Panc1 (cell line): ENCODE measurements at regions not wholly inside any gene's neighbourhood (a gene's known extent, or its start where the extent isn't known, plus 50 kb on each side); places are given as distances from the start of the nearest gene placed in this dataset.

ENCODE experiments used
- ATAC-seq: fragments of 200-7000 bp; cut with Tn5 transposase; 2 replicates; pipeline ENCODE4 v1.9.1; 2020; ENCODE audit warnings: mild to moderate bottlenecking, moderate library complexity
- BruUV-seq: library from RNA; stranded (reverse); fragments of 400-500 nt; replicated peaks from 2 replicates; lab custom pipeline; 2021; lab: Mats Ljungman, UMichigan
- CTCF ChIA-PET: fragments of 300-600 bp; sonication (Branson Sonifier 250); formaldehyde crosslinking; loops from one replicate; lab custom pipeline; 2022; ENCODE audit warnings: antibody characterized with exemption; lab: Charles Lee
- POLR2A ChIA-PET: fragments of 300-600 bp; sonication (Branson Sonifier 250); formaldehyde crosslinking; loops from one replicate; lab custom pipeline; 2022; ENCODE audit warnings: antibody characterized with exemption; lab: Charles Lee
- DNase-seq: peaks from one replicate; pipeline ENCODE4 v3.0.0-alpha.2; 2010; ENCODE audit warnings: low read depth, low spot score
- H3K27ac ChIP-seq: 2 replicates; pipeline ENCODE4 v1.5.1; 2011; ENCODE audit warnings: mild to moderate bottlenecking, low read length, inconsistent platforms
- H3K27me3 ChIP-seq: fragments of 200-500 bp; sonication (Bioruptor generic); 2 replicates; pipeline ENCODE4 v1.6.0; 2014; ENCODE audit warnings: low read length, inconsistent platforms; ENCODE audit not compliant: control insufficient read depth, insufficient read depth
- H3K36me3 ChIP-seq: fragments of 200-500 bp; sonication (Bioruptor generic); 2 replicates; pipeline ENCODE4 v1.5.1; 2014; ENCODE audit warnings: inconsistent platforms, mild to moderate bottlenecking, low read length, moderate library complexity; ENCODE audit not compliant: control insufficient read depth, insufficient read depth
- H3K4me1 ChIP-seq: 2 replicates; pipeline ENCODE4 v1.5.1; 2011; ENCODE audit warnings: inconsistent platforms, mild to moderate bottlenecking, low read length, moderate library complexity; ENCODE audit not compliant: control insufficient read depth, insufficient read depth
- H3K4me3 ChIP-seq, 2 experiments: 2 replicates each; pipeline ENCODE4 v1.5.1; 2011 to 2012; ENCODE audit warnings: low read depth in 2 of 2, low read length in 2 of 2, mild to moderate bottlenecking in 2 of 2, inconsistent platforms in 1 of 2, moderate library complexity in 1 of 2
- H3K9me3 ChIP-seq: fragments of 200-500 bp; sonication (Bioruptor generic); 2 replicates; pipeline ENCODE4 v1.5.1; 2014; ENCODE audit warnings: low read depth, mild to moderate bottlenecking, inconsistent platforms, low read length, moderate library complexity; ENCODE audit not compliant: control insufficient read depth, insufficient read depth
- CTCF ChIP-seq: fragments of 450-650 bp; IDR thresholded peaks from 2 replicates; pipeline ENCODE4 v1.5.1; 2017; ENCODE audit warnings: mild to moderate bottlenecking
- POLR2AphosphoS5 ChIP-seq: IDR thresholded peaks from 2 replicates; pipeline ENCODE4 v1.6.1; 2012; ENCODE audit warnings: mild to moderate bottlenecking, low read depth, low read length, moderate library complexity
- REST ChIP-seq, 2 experiments: IDR thresholded peaks; 2 replicates each; pipeline ENCODE4 v1.6.1; 2011 to 2012; ENCODE audit warnings: low read depth in 2 of 2, control low read depth in 1 of 2, low read length in 1 of 2, mild to moderate bottlenecking in 1 of 2, moderate library complexity in 1 of 2; ENCODE audit not compliant: insufficient read depth in 1 of 2
- SIN3A ChIP-seq: IDR thresholded peaks from 2 replicates; pipeline ENCODE4 v1.6.1; 2012; ENCODE audit warnings: low read depth, mild to moderate bottlenecking, low read length, moderate library complexity, borderline replicate concordance; ENCODE audit not compliant: insufficient read depth
- TCF7L2 ChIP-seq: IDR thresholded peaks from 2 replicates; pipeline ENCODE4 v1.6.1; 2011; ENCODE audit warnings: mild to moderate bottlenecking, low read depth, low read length, inconsistent platforms
- in situ Hi-C: cut with HindIII; loops from 2 replicates; pipeline ENCODE4 v1.10.0; 2016; ENCODE audit warnings: low sequenced_read_pairs, low pct_unique_long_range_greater_than_20kb
- intact Hi-C: fragments of 100-400 bp; cut with micrococcal nuclease; formaldehyde crosslinking; loops from one replicate; pipeline ENCODE4 v1.10.0; 2022; ENCODE audit not compliant: unreplicated experiment

DNA sequence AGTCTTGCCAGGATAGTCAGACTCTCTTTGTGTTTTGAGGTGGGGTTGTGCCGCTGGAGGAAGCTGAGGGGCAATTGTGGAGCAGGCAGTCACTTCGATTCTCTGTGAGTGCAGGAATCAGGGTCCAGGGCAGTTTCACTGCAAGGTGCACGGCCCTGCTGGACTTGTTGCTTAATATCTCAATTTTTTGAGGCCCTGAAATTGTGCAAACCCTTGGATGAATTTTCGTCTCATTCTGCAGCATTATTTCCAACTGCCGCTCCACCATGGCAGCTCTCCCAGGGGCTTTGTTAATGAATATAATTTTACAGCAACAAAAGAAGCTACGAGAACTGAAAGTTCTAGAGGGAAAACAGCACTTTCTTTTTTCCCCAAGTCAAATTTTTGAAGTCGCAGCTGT is 531.9 kb downstream of the QKI start:
- in situ Hi-C loops (no loop called here), intact Hi-C loops (no loop called here)
- Histone ChIP-seq H3K27ac (no peak overlapping the region), H3K4me1 (no peaks in the 10 kb centered on the region), H3K9me3 (no peaks in the 10 kb centered on the region), H3K36me3 (no peaks in the 10 kb centered on the region), H3K4me3 (no peak overlapping the region), H3K27me3 (no peaks in the 10 kb centered on the region)
- no peak for DNase-seq
- no peak for ATAC-seq
- no TSS peak for BruUV-seq
- POLR2A ChIA-PET = no interaction called here
- TF ChIP-seq TCF7L2 (no peak), REST (IDR thresholded peaks at IDR 0.05; ENCODE audit: insufficient read depth in 1 of 2, low read depth in 2 of 2, low read length in 1 of 2) (no peak), SIN3A (no peak), POLR2AphosphoS5 (no peak), CTCF (no peak)
- CTCF ChIA-PET = no interaction called here

GRCh38 chr6:163945808-163946207 is 531.3 kb downstream of the QKI start:
- CTCF ChIA-PET = no interaction called here
- Histone ChIP-seq H3K4me1 (no peaks in the 10 kb centered on the region), H3K36me3 (no peaks in the 10 kb centered on the region), H3K4me3 (no peak overlapping the region), H3K27ac (no peak overlapping the region), H3K9me3 (no peaks in the 10 kb centered on the region), H3K27me3 (no peaks in the 10 kb centered on the region)
- POLR2A ChIA-PET = no interaction called here
- in situ Hi-C loops = no loop called here
- DNase-seq (no peak), ATAC-seq (no peak)
- no peak for TF ChIP-seq CTCF
- no peak for TF ChIP-seq SIN3A
- BruUV-seq = no TSS peak
- intact Hi-C loops = no loop called here

GRCh38 chr6:163944897-163945296 is 530.4 kb downstream of the QKI start:
- in situ Hi-C loops = no loop called here
- DNase-seq (no peak), ATAC-seq (no peak)
- no peak for TF ChIP-seq CTCF
- TF ChIP-seq REST (IDR thresholded peaks at IDR 0.05; ENCODE audit: insufficient read depth in 1 of 2, low read depth in 2 of 2, low read length in 1 of 2) = no peak
- no peak for TF ChIP-seq POLR2AphosphoS5
- TF ChIP-seq SIN3A = no peak
- TF ChIP-seq TCF7L2 = no peak
- Histone ChIP-seq H3K27me3 (no peaks in the 10 kb centered on the region), H3K27ac (no peak overlapping the region), H3K36me3 (no peaks in the 10 kb centered on the region), H3K9me3 (no peaks in the 10 kb centered on the region), H3K4me1 (no peaks in the 10 kb centered on the region), H3K4me3 (no peak overlapping the region)
- intact Hi-C loops = no loop called here
- ChIA-PET POLR2A (no interaction called here), CTCF (no interaction called here)
- no TSS peak for BruUV-seq
